ENCODE measurements at regions not wholly inside any gene's neighbourhood (a gene's known extent, or its start where the extent isn't known, plus 50 kb on each side); places are given as distances from the start of the nearest gene placed in this dataset.

DNA sequence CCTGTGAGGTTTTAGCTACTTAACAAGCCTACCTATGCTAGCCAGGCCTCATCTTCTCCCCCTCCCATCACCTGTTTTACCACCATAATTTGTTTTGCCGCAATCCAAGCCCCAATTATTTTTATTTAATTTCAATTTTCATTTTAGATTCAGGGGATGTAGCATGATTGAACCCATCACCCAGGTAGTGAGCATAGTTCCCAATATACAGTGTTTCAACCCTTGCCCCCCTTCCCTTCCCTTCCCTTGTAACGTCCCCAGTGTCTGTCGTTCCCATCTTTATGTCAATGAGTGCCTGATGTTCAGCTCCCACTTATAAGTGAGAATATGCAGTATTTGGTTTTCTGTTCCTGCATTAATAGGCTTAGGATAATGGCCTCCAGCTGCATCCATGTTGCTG lies 885.0 kb downstream of the UQCRFS1 start:
- Histone ChIP-seq H3K36me3 (ENCODE audit: control insufficient read depth in 2 of 2, extremely low read depth in 1 of 2, insufficient read depth in 2 of 2, low read length in 2 of 2) (no peaks in the 10 kb centered on the region), H3K27me3 (ENCODE audit: control insufficient read depth in 2 of 2, insufficient read depth in 2 of 2, low read length in 2 of 2) (peaks cover 0 to 3% of the 10 kb centered on the region in 2 experiments), H3K79me2 (ENCODE audit: control insufficient read depth, insufficient read depth, low read length) (no peaks in the 10 kb centered on the region), H4K20me1 (replicated peaks; ENCODE audit: control insufficient read depth, extremely low read depth, insufficient read depth, low read length) (no peaks in the 10 kb centered on the region), H3K4me1 (ENCODE audit: control insufficient read depth, extremely low read depth, insufficient read depth, low read length) (peaks cover 13% of the 10 kb centered on the region), H3K9ac (replicated peaks; ENCODE audit: extremely low read depth, insufficient read depth, low read length) (no peak overlapping the region), H3K9me3 (replicated peaks; ENCODE audit: control insufficient read depth, insufficient read depth, low read length) (no peaks in the 10 kb centered on the region), H3K9me1 (replicated peaks; ENCODE audit: control insufficient read depth, extremely low read depth, insufficient read depth, low read length) (no peaks in the 10 kb centered on the region), H3K27ac (ENCODE audit: insufficient read depth, low read depth, low read length) (no peak overlapping the region), H3K4me3 (replicated peaks in 1 of 3; ENCODE audit: insufficient read depth in 1 of 3, low read depth in 1 of 3, low read length in 3 of 3) (no peak overlapping the region), H3K4me2 (ENCODE audit: insufficient read depth, low read length) (no peak overlapping the region), H2AFZ (ENCODE audit: low read depth, low read length) (no peak overlapping the region)
- no peak for FAIRE-seq
- no TSS peak for BruUV-seq (replicated peaks)
- dilution Hi-C loops (cut with MboI; ENCODE audit: extremely low pct_ligation_motif_present, low sequenced_read_pairs) (no loop called here), intact Hi-C loops (cut with micrococcal nuclease) (loop anchor here (10.0 kb wide), 1 partner anchor 553 kb away; no protein-coding TSS in a partner anchor)
- TF ChIP-seq EZH2 (IDR thresholded peaks at IDR 0.05; ENCODE audit: borderline replicate concordance, low read depth, low read length, severe bottlenecking), result no peak
- no peak for TF ChIP-seq FOS (IDR thresholded peaks at IDR 0.05; ENCODE audit: borderline replicate concordance, insufficient read depth, low read length)
- no peak for TF ChIP-seq POLR2A (IDR thresholded peaks at IDR 0.05; ENCODE audit: low read depth, low read length)
- no peak for TF ChIP-seq CTCF (IDR thresholded peaks at IDR 0.05; ENCODE audit: extremely low read depth in 1 of 2, insufficient read depth in 1 of 2, low read depth in 1 of 2, low read length in 2 of 2)
- TF ChIP-seq MYC (IDR thresholded peaks at IDR 0.05; ENCODE audit: low read depth, low read length), result no peak
- TF ChIP-seq, protein P1, sequence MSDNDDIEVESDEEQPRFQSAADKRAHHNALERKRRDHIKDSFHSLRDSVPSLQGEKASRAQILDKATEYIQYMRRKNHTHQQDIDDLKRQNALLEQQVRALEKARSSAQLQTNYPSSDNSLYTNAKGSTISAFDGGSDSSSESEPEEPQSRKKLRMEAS (IDR thresholded peaks at IDR 0.05; ENCODE audit: insufficient read depth, insufficient read length), result no peak
- no peak for TF ChIP-seq JUN (IDR thresholded peaks at IDR 0.05; ENCODE audit: borderline replicate concordance, insufficient read depth, insufficient read length, low read depth)
- no peak for TF ChIP-seq POLR2AphosphoS5 (IDR thresholded peaks at IDR 0.05; ENCODE audit: insufficient read depth, low read depth, low read length)
- DNase-seq (ENCODE audit: low read depth, low spot score), result no peak
- CTCF ChIA-PET, result interaction anchor here (1.0 to 1.5 kb wide), 2 partner anchors 85 to 361 kb away, joined by 5 to 6 read pairs; no protein-coding TSS in a partner anchor
- POLR2A ChIA-PET, result no interaction called here

Measured in endothelial cell of umbilical vein (primary cell).